H1 (cell line): ENCODE measurements at regions not wholly inside any gene's neighbourhood (a gene's known extent, or its start where the extent isn't known, plus 50 kb on each side); places are given as distances from the start of the nearest gene placed in this dataset.
A peak's percentile ranks its signal among the peaks of the same experiment; 100 is the strongest.

Experiments
- CTCF ChIA-PET: fragments of 300-600 bp; sonication (Branson Sonifier 250); formaldehyde crosslinking; loops from one replicate; lab custom pipeline; 2021; ENCODE audit not compliant: partially characterized antibody; lab: Charles Lee
- POLR2A ChIA-PET: fragments of 300-600 bp; sonication (Branson Sonifier 250); formaldehyde crosslinking; loops from one replicate; lab custom pipeline; 2021; ENCODE audit warnings: inconsistent platforms; ENCODE audit not compliant: partially characterized antibody; lab: Charles Lee
- DNase-seq, 2 experiments: peaks; one replicate each; pipeline versions ENCODE4 v3.0.0 to v3.0.0-alpha.2; 2010 to 2022; ENCODE audit warnings: low spot score in 2 of 2, low read depth in 1 of 2, mixed read lengths in 1 of 2
- FAIRE-seq: peaks from 2 replicates; lab custom pipeline; 2011; peaks lifted over from hg19 to GRCh38; lab: Jason Lieb, UNC
- H2AFZ ChIP-seq: 2 replicates; pipeline ENCODE4 v1.8.1; 2012; ENCODE audit warnings: low read length, inconsistent platforms
- H2AK5ac ChIP-seq: 2 replicates; pipeline ENCODE4 v1.6.1; 2013; ENCODE audit warnings: low read depth, low read length
- H2BK120ac ChIP-seq: replicated peaks from 2 replicates; pipeline ENCODE3; 2013; ENCODE audit warnings: low read depth, low read length, inconsistent platforms
- H2BK12ac ChIP-seq: 2 replicates; pipeline ENCODE4 v1.6.1; 2013; ENCODE audit warnings: low read depth, low read length
- H2BK15ac ChIP-seq: 2 replicates; pipeline ENCODE4 v1.6.1; 2013; ENCODE audit warnings: low read length
- H2BK20ac ChIP-seq: 2 replicates; pipeline ENCODE4 v1.6.1; 2013; ENCODE audit warnings: low read length
- H2BK5ac ChIP-seq: 2 replicates; pipeline ENCODE4 v1.6.1; 2013; ENCODE audit warnings: low read depth, low read length
- H3K14ac ChIP-seq: 2 replicates; pipeline ENCODE4 v1.6.1; 2013; ENCODE audit warnings: inconsistent platforms; ENCODE audit not compliant: insufficient read length
- H3K18ac ChIP-seq: 2 replicates; pipeline ENCODE4 v1.6.1; 2013; ENCODE audit warnings: low read length; ENCODE audit errors: extremely low read depth
- H3K23ac ChIP-seq: 2 replicates; pipeline ENCODE4 v1.6.1; 2013; ENCODE audit warnings: inconsistent platforms; ENCODE audit not compliant: insufficient read length
- H3K23me2 ChIP-seq: 2 replicates; pipeline ENCODE4 v1.6.1; 2013; ENCODE audit warnings: low read depth, low read length
- H3K27ac ChIP-seq: 2 replicates; pipeline ENCODE4 v1.6.1; 2011; ENCODE audit warnings: low read depth, low read length, inconsistent platforms
- H3K27me3 ChIP-seq, 4 experiments: replicated peaks in 1 of 4; 1 replicate in 1 of 4; 2 replicates in 3 of 4; pipeline versions ENCODE4 v1.6.1 to v1.8.1; 2011 to 2013; ENCODE audit warnings: low read length in 3 of 4, mild to moderate bottlenecking in 3 of 4, inconsistent platforms in 2 of 4, mixed read lengths in 2 of 4, moderate library complexity in 1 of 4; ENCODE audit not compliant: control insufficient read depth in 3 of 4, insufficient read depth in 3 of 4; ENCODE audit errors: extremely low read depth in 1 of 4
- H3K36me3 ChIP-seq, 4 experiments: 2 replicates each; pipeline versions ENCODE4 v1.6.1 to v1.8.1; 2011 to 2013; ENCODE audit warnings: mild to moderate bottlenecking in 4 of 4, low read length in 3 of 4, moderate library complexity in 2 of 4, control low read depth in 1 of 4, inconsistent platforms in 1 of 4; ENCODE audit not compliant: insufficient read depth in 4 of 4, control insufficient read depth in 2 of 4
- H3K4ac ChIP-seq: replicated peaks from 2 replicates; pipeline ENCODE3; 2013; ENCODE audit warnings: low read length, low read depth, mixed read lengths, inconsistent platforms; ENCODE audit not compliant: insufficient read length
- H3K4me1 ChIP-seq, 4 experiments: replicated peaks in 1 of 4; 1 replicate in 1 of 4; 2 replicates in 3 of 4; pipeline versions ENCODE4 v1.6.1 to v1.8.1; 2011 to 2013; ENCODE audit warnings: low read length in 3 of 4, inconsistent platforms in 2 of 4, mixed read lengths in 1 of 4; ENCODE audit not compliant: insufficient read depth in 4 of 4, control insufficient read depth in 3 of 4
- H3K4me2 ChIP-seq, 2 experiments: 2 replicates each; pipeline versions ENCODE4 v1.6.1 to v1.8.1; 2011 to 2013; ENCODE audit warnings: low read depth in 2 of 2, low read length in 2 of 2, control low read depth in 1 of 2, inconsistent platforms in 1 of 2, mild to moderate bottlenecking in 1 of 2; ENCODE audit not compliant: insufficient read depth in 1 of 2
- H3K4me3 ChIP-seq, 4 experiments: fragments of 200-600, 300-600 bp in 1 of 4; sonication (generic), shearing (Covaris generic), sonication (Bioruptor Twin) in 1 of 4; 2 replicates each; pipeline versions ENCODE4 v1.5.1 to v1.8.1; 2011 to 2016; ENCODE audit warnings: low read length in 4 of 4, low read depth in 3 of 4, control low read depth in 2 of 4, inconsistent platforms in 2 of 4, mild to moderate bottlenecking in 2 of 4, mixed read lengths in 1 of 4, moderate library complexity in 1 of 4; ENCODE audit not compliant: insufficient read depth in 2 of 4; ENCODE audit errors: extremely low read depth in 1 of 4
- H3K56ac ChIP-seq: replicated peaks from 2 replicates; pipeline ENCODE3; 2013; ENCODE audit warnings: low read depth, mild to moderate bottlenecking, mixed read lengths, low read length, inconsistent platforms; ENCODE audit not compliant: insufficient read length
- H3K79me1 ChIP-seq: 2 replicates; pipeline ENCODE4 v1.6.1; 2013; ENCODE audit warnings: low read depth, low read length, control low read depth
- H3K79me2 ChIP-seq, 2 experiments: 2 replicates each; pipeline versions ENCODE4 v1.6.1 to v1.8.1; 2012 to 2013; ENCODE audit warnings: low read length in 2 of 2, mild to moderate bottlenecking in 2 of 2, inconsistent platforms in 1 of 2; ENCODE audit not compliant: insufficient read depth in 2 of 2, control insufficient read depth in 1 of 2
- H3K9ac ChIP-seq, 4 experiments: replicated peaks in 1 of 4; 1 replicate in 1 of 4; 2 replicates in 3 of 4; pipeline versions ENCODE4 v1.6.1 to v1.8.1; 2011 to 2013; ENCODE audit warnings: low read depth in 3 of 4, low read length in 3 of 4, control low read depth in 2 of 4, mild to moderate bottlenecking in 2 of 4, moderate library complexity in 2 of 4, inconsistent platforms in 1 of 4; ENCODE audit errors: extremely low read depth in 1 of 4
- H3K9me3 ChIP-seq, 2 experiments: 2 replicates each; pipeline versions ENCODE4 v1.6.1 to v1.8.1; 2012 to 2013; ENCODE audit warnings: mild to moderate bottlenecking in 2 of 2, moderate library complexity in 2 of 2, control low read depth in 1 of 2, inconsistent platforms in 1 of 2, low read depth in 1 of 2, low read length in 1 of 2, mixed read lengths in 1 of 2; ENCODE audit not compliant: insufficient read depth in 2 of 2
- H4K20me1 ChIP-seq, 2 experiments: replicated peaks in 1 of 2; 2 replicates each; pipeline versions ENCODE3 to v1.8.1; 2011 to 2013; ENCODE audit warnings: inconsistent platforms in 2 of 2, low read length in 2 of 2, mild to moderate bottlenecking in 1 of 2; ENCODE audit not compliant: insufficient read depth in 2 of 2, control insufficient read depth in 1 of 2
- H4K5ac ChIP-seq: 2 replicates; pipeline ENCODE4 v1.6.1; 2013; ENCODE audit warnings: low read length, low read depth, mixed read lengths, inconsistent platforms; ENCODE audit not compliant: insufficient read length
- H4K8ac ChIP-seq: 2 replicates; pipeline ENCODE4 v1.8.0; 2013; ENCODE audit warnings: mild to moderate bottlenecking, moderate library complexity, low read length, inconsistent platforms; ENCODE audit not compliant: insufficient read depth; ENCODE audit errors: extremely low read depth
- H4K91ac ChIP-seq: replicated peaks from 2 replicates; pipeline ENCODE3; 2013; ENCODE audit warnings: low read length, mixed read lengths, inconsistent platforms; ENCODE audit not compliant: insufficient read length
- CREB1 ChIP-seq: IDR thresholded peaks from 2 replicates; pipeline ENCODE4 v1.6.1; 2012; ENCODE audit warnings: inconsistent platforms
- MAFK ChIP-seq: IDR thresholded peaks from 2 replicates; pipeline ENCODE4 v1.6.1; 2012; ENCODE audit warnings: low read depth, mild to moderate bottlenecking, improper control_type of control experiment, low read length
- SIRT6 ChIP-seq: IDR thresholded peaks from one replicate; pipeline ENCODE4 v1.7.1; 2012; ENCODE audit warnings: low read length, inconsistent platforms
- SIX5 ChIP-seq: IDR thresholded peaks from 2 replicates; pipeline ENCODE4 v1.6.1; 2011; ENCODE audit warnings: mild to moderate bottlenecking, low read depth, low read length
- TAF1 ChIP-seq: IDR thresholded peaks from 2 replicates; pipeline ENCODE4 v1.6.1; 2011; ENCODE audit warnings: mild to moderate bottlenecking, low read depth, low read length
- WGBS, 2 experiments: shearing (Covaris generic) in 1 of 2; methylation state at CpG; one replicate each; pipeline versions ENCODE4 v1.1.6 to v1.1.7; 2013 to 2015; ENCODE audit warnings: low lambda C conversion rate in 2 of 2, mixed read lengths in 2 of 2, inconsistent platforms in 1 of 2, low coverage in 1 of 2, missing lambda C conversion rate in 1 of 2; ENCODE audit not compliant: insufficient replicate concordance in 2 of 2, insufficient coverage in 1 of 2, insufficient read length in 1 of 2; ENCODE audit errors: extremely low coverage in 1 of 2, missing lambda C conversion rate in 1 of 2; 5-methylcytosine and 5-hydroxymethylcytosine counted together

GRCh38 chr7:79786187-79786586 lies 332.7 kb upstream of the MAGI2 start:
- Histone ChIP-seq H3K4ac (no peak overlapping the region), H3K4me3 (no peak overlapping the region), H3K18ac (no peak overlapping the region), H2BK15ac (no peak overlapping the region), H3K79me2 (no peaks in the 10 kb centered on the region), H4K8ac (no peak overlapping the region), H2BK5ac (no peak overlapping the region), H3K9ac (no peak overlapping the region), H3K4me1 (no peaks in the 10 kb centered on the region), H2AK5ac (no peak overlapping the region), H2BK12ac (no peak overlapping the region), H2AFZ (0 out of 2 replicates have a peak overlapping the region, but pooled peaks have one; percentile 40), H3K9me3 (no peaks in the 10 kb centered on the region), H3K27ac (no peak overlapping the region), H3K36me3 (no peaks in the 10 kb centered on the region), H3K79me1 (no peaks in the 10 kb centered on the region), H3K4me2 (no peak overlapping the region), H3K56ac (no peak overlapping the region), H3K23me2 (no peaks in the 10 kb centered on the region)
- FAIRE-seq: no peak
- DNase-seq: no peak
- ChIA-PET CTCF (interaction anchor here (0.7 kb wide), 1 partner anchor 10 kb away, joined by 3 read pairs; no protein-coding TSS in a partner anchor), POLR2A (no interaction called here)
- WGBS, 2 experiments: 87% methylated on average over 5 of the region's 5 CpGs; no CpG with 5 or more reads in 1 of the 2 experiments
- TF ChIP-seq SIX5 (no peak), CREB1 (no peak), SIRT6 (no peak), MAFK (no peak), TAF1 (no peak)
- TF ChIP-seq, all 59 proteins: peak for 0
- no peak overlapping the region for H4K91ac ChIP-seq
- H3K27me3 ChIP-seq: no peaks in the 10 kb centered on the region
- no peak overlapping the region for H2BK120ac ChIP-seq
- H3K14ac ChIP-seq: no peak overlapping the region
- no peak overlapping the region for H2BK20ac ChIP-seq
- H3K23ac ChIP-seq: no peak overlapping the region
- no peak overlapping the region for H4K5ac ChIP-seq
- no peaks in the 10 kb centered on the region for H4K20me1 ChIP-seq
